Ishikawa (cell line): ENCODE measurements at regions not wholly inside any gene's neighbourhood (a gene's known extent, or its start where the extent isn't known, plus 50 kb on each side); places are given as distances from the start of the nearest gene placed in this dataset.

Source experiments
- CEBPB ChIP-seq: IDR thresholded peaks from 2 replicates; pipeline ENCODE4 v1.6.1; 2012
- CREB1 ChIP-seq: IDR thresholded peaks from 2 replicates; pipeline ENCODE4 v1.6.1; 2012; ENCODE audit warnings: low read depth
- EGR1 ChIP-seq: IDR thresholded peaks from 2 replicates; pipeline ENCODE4 v1.6.1; 2012
- EP300 ChIP-seq: IDR thresholded peaks from 2 replicates; pipeline ENCODE4 v1.6.1; 2012; ENCODE audit warnings: borderline replicate concordance
- FOXM1 ChIP-seq: IDR thresholded peaks from 2 replicates; pipeline ENCODE4 v1.6.1; 2012; ENCODE audit warnings: low read depth, borderline replicate concordance
- NFIC ChIP-seq: IDR thresholded peaks from 2 replicates; pipeline ENCODE4 v1.6.1; 2012
- RAD21 ChIP-seq: IDR thresholded peaks from 2 replicates; pipeline ENCODE4 v1.6.1; 2012; ENCODE audit warnings: low read depth
- REST ChIP-seq: IDR thresholded peaks from 2 replicates; pipeline ENCODE4 v1.6.1; 2012; ENCODE audit warnings: low read depth, mild to moderate bottlenecking
- TAF1 ChIP-seq: IDR thresholded peaks from 2 replicates; pipeline ENCODE4 v1.6.1; 2012; ENCODE audit warnings: low read depth, mild to moderate bottlenecking
- TCF12 ChIP-seq: IDR thresholded peaks from 2 replicates; pipeline ENCODE4 v1.6.1; 2012; ENCODE audit warnings: low read depth
- TEAD4 ChIP-seq: IDR thresholded peaks from 2 replicates; pipeline ENCODE4 v1.6.1; 2012
- USF1 ChIP-seq: IDR thresholded peaks from 2 replicates; pipeline ENCODE4 v1.6.1; 2012
- YY1 ChIP-seq: IDR thresholded peaks from 2 replicates; pipeline ENCODE4 v1.6.1; 2012; ENCODE audit warnings: low read depth
- ZBTB7A ChIP-seq: IDR thresholded peaks from 2 replicates; pipeline ENCODE4 v1.6.1; 2012; ENCODE audit warnings: low read depth
- TF ChIP-seq, protein P1 (sequence below): IDR thresholded peaks from 2 replicates; pipeline ENCODE4 v1.6.1; 2012

- TF ChIP-seq CEBPB (no peak), CREB1 (no peak), FOXM1 (peak; percentile 36; the same call in 1 of the 2 replicates), NFIC (peak; percentile 57), TEAD4 (peak; percentile 64), EGR1 (no peak), REST (no peak), TCF12 (peak; percentile 76), ZBTB7A (no peak), USF1 (no peak), TAF1 (no peak), YY1 (no peak), EP300 (peak; percentile 77; the same call in 1 of the 2 replicates), RAD21 (no peak)
- TF ChIP-seq, protein P1, sequence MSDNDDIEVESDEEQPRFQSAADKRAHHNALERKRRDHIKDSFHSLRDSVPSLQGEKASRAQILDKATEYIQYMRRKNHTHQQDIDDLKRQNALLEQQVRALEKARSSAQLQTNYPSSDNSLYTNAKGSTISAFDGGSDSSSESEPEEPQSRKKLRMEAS, result peak; percentile 39; the same call in 1 of the 2 replicates
Observed at GRCh38 chr7:155208681-155209477, 88.8 kb upstream of the INSIG1 start.

- no peak for TF ChIP-seq TEAD4
- TF ChIP-seq RAD21, result no peak
- no peak for TF ChIP-seq EP300
- TF ChIP-seq CREB1, result no peak
- no peak for TF ChIP-seq CEBPB
- no peak for TF ChIP-seq YY1
- no peak for TF ChIP-seq ZBTB7A
Observed at GRCh38 chr7:155209478-155210319, 88.0 kb upstream of the INSIG1 start.

DNA sequence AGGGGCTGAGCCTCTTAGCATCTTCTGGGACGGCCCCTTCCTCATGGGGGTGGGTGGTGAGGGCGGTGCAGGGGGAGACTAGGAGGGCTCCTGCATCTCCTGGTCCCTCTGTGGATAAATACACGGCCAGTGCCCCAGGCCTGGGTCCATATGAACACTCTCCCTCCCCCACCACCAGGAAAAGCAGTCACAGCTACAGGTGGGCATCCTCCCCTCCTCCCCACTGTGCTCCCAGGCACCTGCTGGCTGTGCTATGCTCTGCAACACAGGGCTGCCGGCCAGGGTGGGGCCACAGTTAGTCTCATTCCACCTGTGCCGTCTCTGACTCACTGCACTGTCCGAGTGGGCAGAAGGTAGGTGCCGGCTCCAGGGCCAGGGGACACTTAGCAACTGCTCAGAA lies 87.3 kb upstream of the INSIG1 start:
- TF ChIP-seq CREB1 (no peak), RAD21 (no peak), TAF1 (no peak), EP300 (no peak), ZBTB7A (no peak), FOXM1 (no peak), NFIC (no peak), USF1 (no peak), TEAD4 (no peak), CEBPB (no peak), YY1 (no peak), TCF12 (no peak), REST (no peak)
- TF ChIP-seq, protein P1, result no peak

- no peak for TF ChIP-seq TEAD4
- no peak for TF ChIP-seq TCF12
- TF ChIP-seq, protein P1, result no peak
- no peak for TF ChIP-seq FOXM1
Observed at GRCh38 chr7:155211173-155211572, 86.5 kb upstream of the INSIG1 start.

- TF ChIP-seq FOXM1, result no peak
- no peak for TF ChIP-seq EP300
- TF ChIP-seq ZBTB7A, result no peak
- TF ChIP-seq TEAD4, result no peak
- no peak for TF ChIP-seq REST
Observed at GRCh38 chr7:155211761-155212160, 85.9 kb upstream of the INSIG1 start.
